MM.1S (cell line): ENCODE measurements at regions not wholly inside any gene's neighbourhood (a gene's known extent, or its start where the extent isn't known, plus 50 kb on each side); places are given as distances from the start of the nearest gene placed in this dataset.

Experiments
- DNase-seq: peaks from one replicate; pipeline ENCODE4 v3.0.0-alpha.2; 2015
- H2AFZ ChIP-seq: fragments of 300-600 bp; sonication (generic); 2 replicates; pipeline ENCODE4 v1.6.0; 2016; ENCODE audit warnings: antibody characterized with exemption, low read length
- H3F3A ChIP-seq: fragments of 300-600 bp; sonication (generic); 2 replicates; pipeline ENCODE4 v1.6.1; 2016; ENCODE audit warnings: mild to moderate bottlenecking, antibody characterized with exemption, low read length, moderate library complexity, mixed read lengths; ENCODE audit not compliant: insufficient read depth
- H3K27ac ChIP-seq: fragments of 300-600 bp; sonication (generic); 2 replicates; pipeline ENCODE4 v1.5.1; 2016; ENCODE audit warnings: mild to moderate bottlenecking, low read length
- H3K27me3 ChIP-seq: fragments of 300-600 bp; sonication (generic); replicated peaks from 2 replicates; pipeline ENCODE4 v1.6.0; 2016; ENCODE audit warnings: low read length; ENCODE audit not compliant: insufficient read depth
- H3K36me3 ChIP-seq: fragments of 300-600 bp; sonication (generic); replicated peaks from 2 replicates; pipeline ENCODE4 v1.6.1; 2016; ENCODE audit warnings: mild to moderate bottlenecking, low read length, mixed read lengths; ENCODE audit not compliant: insufficient read depth
- H3K4me1 ChIP-seq: fragments of 300-600 bp; sonication (generic); 2 replicates; pipeline ENCODE4 v1.6.1; 2016; ENCODE audit warnings: low read length, mixed read lengths
- H3K4me2 ChIP-seq: fragments of 300-600 bp; sonication (generic); 2 replicates; pipeline ENCODE4 v1.6.0; 2016; ENCODE audit warnings: low read depth, low read length
- H3K4me3 ChIP-seq: fragments of 300-600 bp; sonication (generic); 2 replicates; pipeline ENCODE4 v1.5.1; 2016; ENCODE audit warnings: low read length, mixed read lengths
- H3K79me2 ChIP-seq: fragments of 300-600 bp; sonication (generic); 2 replicates; pipeline ENCODE4 v1.6.1; 2016; ENCODE audit warnings: mixed run types, low read length, mixed read lengths
- H3K9ac ChIP-seq: fragments of 300-600 bp; sonication (generic); 2 replicates; pipeline ENCODE4 v1.6.1; 2016; ENCODE audit warnings: low read length, mixed read lengths
- H3K9me2 ChIP-seq: fragments of 300-600 bp; sonication (generic); replicated peaks from 2 replicates; pipeline ENCODE4 v1.6.1; 2016; ENCODE audit warnings: mild to moderate bottlenecking, low read length, mixed read lengths; ENCODE audit not compliant: insufficient read depth
- H3K9me3 ChIP-seq: fragments of 300-600 bp; sonication (generic); replicated peaks from 2 replicates; pipeline ENCODE4 v1.6.1; 2016; ENCODE audit warnings: mild to moderate bottlenecking, low read length, mixed read lengths; ENCODE audit not compliant: insufficient read depth
- H4K20me1 ChIP-seq: fragments of 300-600 bp; sonication (generic); 2 replicates; pipeline ENCODE4 v1.6.1; 2016; ENCODE audit warnings: mild to moderate bottlenecking, low read length, moderate library complexity, mixed read lengths; ENCODE audit not compliant: insufficient read depth
- EZH2 ChIP-seq: fragments of 300-600 bp; sonication (generic); optimal IDR thresholded peaks from 2 replicates; pipeline ENCODE3; 2017; ENCODE audit warnings: low read depth, mild to moderate bottlenecking, antibody characterized with exemption, low read length, mixed read lengths
- EZH2phosphoT487 ChIP-seq: fragments of 300-600 bp; sonication (generic); IDR thresholded peaks from 2 replicates; pipeline ENCODE4 v1.6.1; 2018; ENCODE audit warnings: antibody characterized with exemption, low read length
- TF ChIP-seq, protein P1 (sequence below): fragments of 300-600 bp; sonication (generic); IDR thresholded peaks from 2 replicates; pipeline ENCODE4 v1.5.1; 2016; ENCODE audit warnings: antibody characterized with exemption, low read length, mixed read lengths

DNA sequence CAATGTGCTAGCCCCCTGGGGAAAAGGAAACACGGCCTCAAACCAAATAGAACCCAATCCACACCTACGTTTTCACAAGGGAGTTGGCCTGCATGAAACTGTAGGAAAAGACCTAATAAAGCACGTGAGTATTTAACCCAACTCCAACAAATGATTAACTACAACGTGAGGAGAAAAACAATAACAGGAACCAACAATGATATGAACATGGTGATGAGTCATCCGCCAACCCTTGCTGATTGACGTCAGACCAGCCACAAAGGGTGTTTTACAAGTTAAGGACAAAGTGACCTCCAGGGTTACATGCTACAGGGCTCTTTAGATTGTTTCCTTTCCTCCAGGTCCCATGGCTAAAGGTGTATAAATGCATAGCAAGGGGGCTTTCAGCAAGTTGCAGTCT, 460.5 kb downstream of the COG6 start:
- TF ChIP-seq EZH2phosphoT487 (no peak), EZH2 (no peak)
- TF ChIP-seq, protein P1, sequence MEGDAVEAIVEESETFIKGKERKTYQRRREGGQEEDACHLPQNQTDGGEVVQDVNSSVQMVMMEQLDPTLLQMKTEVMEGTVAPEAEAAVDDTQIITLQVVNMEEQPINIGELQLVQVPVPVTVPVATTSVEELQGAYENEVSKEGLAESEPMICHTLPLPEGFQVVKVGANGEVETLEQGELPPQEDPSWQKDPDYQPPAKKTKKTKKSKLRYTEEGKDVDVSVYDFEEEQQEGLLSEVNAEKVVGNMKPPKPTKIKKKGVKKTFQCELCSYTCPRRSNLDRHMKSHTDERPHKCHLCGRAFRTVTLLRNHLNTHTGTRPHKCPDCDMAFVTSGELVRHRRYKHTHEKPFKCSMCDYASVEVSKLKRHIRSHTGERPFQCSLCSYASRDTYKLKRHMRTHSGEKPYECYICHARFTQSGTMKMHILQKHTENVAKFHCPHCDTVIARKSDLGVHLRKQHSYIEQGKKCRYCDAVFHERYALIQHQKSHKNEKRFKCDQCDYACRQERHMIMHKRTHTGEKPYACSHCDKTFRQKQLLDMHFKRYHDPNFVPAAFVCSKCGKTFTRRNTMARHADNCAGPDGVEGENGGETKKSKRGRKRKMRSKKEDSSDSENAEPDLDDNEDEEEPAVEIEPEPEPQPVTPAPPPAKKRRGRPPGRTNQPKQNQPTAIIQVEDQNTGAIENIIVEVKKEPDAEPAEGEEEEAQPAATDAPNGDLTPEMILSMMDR: no peak

DNA sequence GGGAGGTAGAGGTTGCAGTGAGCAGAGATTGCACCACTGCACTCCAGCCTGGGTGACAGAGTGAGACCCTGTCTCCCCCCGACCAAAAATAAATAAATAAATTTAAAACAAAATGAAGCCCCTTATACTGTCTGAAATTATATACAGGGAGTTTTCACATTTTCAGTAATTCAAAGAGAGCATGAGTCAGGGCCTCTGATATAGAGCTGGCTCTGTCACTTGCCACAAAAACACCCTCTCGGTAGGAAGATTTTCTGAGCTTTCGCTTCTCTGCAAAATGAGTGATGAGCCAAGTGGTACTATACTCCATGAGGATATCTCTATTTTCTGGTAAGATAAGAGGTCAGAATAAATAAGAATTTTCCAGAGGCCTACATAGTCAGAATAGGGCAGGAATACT, 462.9 kb downstream of the COG6 start:
- Histone ChIP-seq H3F3A (no peaks in the 10 kb centered on the region), H3K9me2 (no peaks in the 10 kb centered on the region), H3K4me3 (no peak overlapping the region), H4K20me1 (no peaks in the 10 kb centered on the region), H3K27ac (no peak overlapping the region), H3K4me1 (no peaks in the 10 kb centered on the region), H3K4me2 (no peak overlapping the region), H3K9ac (no peak overlapping the region), H3K27me3 (no peaks in the 10 kb centered on the region), H3K79me2 (no peaks in the 10 kb centered on the region), H3K36me3 (no peaks in the 10 kb centered on the region), H3K9me3 (no peaks in the 10 kb centered on the region), H2AFZ (no peak overlapping the region)
- no peak for DNase-seq
- TF ChIP-seq, protein P1: no peak
- TF ChIP-seq EZH2 (no peak), EZH2phosphoT487 (no peak)

More for the DNA sequence above, 460.5 kb downstream of the COG6 start:
- no peak for DNase-seq
- H3K27ac ChIP-seq: no peak overlapping the region
- H3K4me1 ChIP-seq: no peaks in the 10 kb centered on the region
- no peaks in the 10 kb centered on the region for H3F3A ChIP-seq
- no peak overlapping the region for H2AFZ ChIP-seq
- H3K36me3 ChIP-seq: no peaks in the 10 kb centered on the region
- no peaks in the 10 kb centered on the region for H4K20me1 ChIP-seq
- no peaks in the 10 kb centered on the region for H3K27me3 ChIP-seq
- no peaks in the 10 kb centered on the region for H3K79me2 ChIP-seq
- H3K9me3 ChIP-seq: no peaks in the 10 kb centered on the region
- no peak overlapping the region for H3K4me3 ChIP-seq
- no peak overlapping the region for H3K4me2 ChIP-seq
- no peak overlapping the region for H3K9ac ChIP-seq
- no peaks in the 10 kb centered on the region for H3K9me2 ChIP-seq

DNA sequence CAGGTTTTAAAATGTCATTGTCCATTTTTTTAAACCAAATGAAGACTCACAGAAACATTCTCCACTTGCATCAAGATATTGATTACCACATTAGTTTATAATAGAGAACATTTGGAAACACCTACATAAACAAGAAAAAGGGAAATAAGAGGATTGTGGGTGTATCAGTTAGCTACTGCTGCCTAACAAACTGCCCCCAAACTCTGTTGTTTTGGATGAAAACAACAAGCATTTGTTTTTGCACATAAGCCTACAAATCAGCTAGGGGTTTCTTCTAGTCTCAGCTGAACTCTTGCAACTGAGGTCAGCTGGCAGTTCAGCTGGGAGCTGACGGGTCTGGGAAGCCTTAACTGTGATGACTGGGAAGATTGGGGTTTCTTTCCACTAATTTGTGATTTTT, 464.4 kb downstream of the COG6 start:
- no peaks in the 10 kb centered on the region for H3K4me1 ChIP-seq
- no peak for DNase-seq
- no peaks in the 10 kb centered on the region for H3K9me3 ChIP-seq
- H2AFZ ChIP-seq: no peak overlapping the region
- H3K36me3 ChIP-seq: no peaks in the 10 kb centered on the region
- TF ChIP-seq EZH2: no peak
- TF ChIP-seq EZH2phosphoT487: no peak
- TF ChIP-seq, protein P1: no peak
- no peaks in the 10 kb centered on the region for H3K27me3 ChIP-seq
- no peak overlapping the region for H3K4me3 ChIP-seq
- no peak overlapping the region for H3K27ac ChIP-seq
- no peak overlapping the region for H3K9ac ChIP-seq
- H3F3A ChIP-seq: no peaks in the 10 kb centered on the region
- H3K4me2 ChIP-seq: no peak overlapping the region
- no peaks in the 10 kb centered on the region for H4K20me1 ChIP-seq
- no peaks in the 10 kb centered on the region for H3K79me2 ChIP-seq
- H3K9me2 ChIP-seq: no peaks in the 10 kb centered on the region
